IMR-90 (cell line): ENCODE measurements at regions not wholly inside any gene's neighbourhood (a gene's known extent, or its start where the extent isn't known, plus 50 kb on each side); places are given as distances from the start of the nearest gene placed in this dataset.

Experiments
- ATAC-seq: fragments of 200-7000 bp; cut with Tn5 transposase; 2 replicates; pipeline ENCODE4 v1.9.1; 2020; ENCODE audit warnings: low read depth, mild to moderate bottlenecking, moderate library complexity
- BruUV-seq: library from RNA; stranded (reverse); fragments of 400-500 nt; replicated peaks from 2 replicates; lab custom pipeline; 2021; lab: Mats Ljungman, UMichigan
- CTCF ChIA-PET: fragments of 300-600 bp; formaldehyde crosslinking; extraction: SDS; loops from one replicate; lab custom pipeline; 2021; ENCODE audit warnings: antibody characterized with exemption; lab: Yijun Ruan, JAX
- POLR2A ChIA-PET: fragments of 300-600 bp; sonication (Branson Sonifier 250); formaldehyde crosslinking; loops from one replicate; lab custom pipeline; 2022; ENCODE audit warnings: antibody characterized with exemption; ENCODE audit not compliant: unreplicated experiment; lab: Charles Lee
- DNase-seq: peaks from one replicate; pipeline ENCODE4 v3.0.0; 2013
- H2AFZ ChIP-seq: replicated peaks from 2 replicates; pipeline ENCODE3; 2013; ENCODE audit warnings: low read length, mild to moderate bottlenecking; ENCODE audit not compliant: poor library complexity
- H2AK5ac ChIP-seq: 2 replicates; pipeline ENCODE4 v1.6.1; 2013; ENCODE audit warnings: low read depth, low read length, inconsistent platforms
- H2AK9ac ChIP-seq: replicated peaks from 2 replicates; pipeline ENCODE3; 2013; ENCODE audit warnings: mild to moderate bottlenecking, low read depth, low read length, moderate library complexity; ENCODE audit not compliant: poor library complexity
- H2BK120ac ChIP-seq: 2 replicates; pipeline ENCODE4 v1.6.1; 2013; ENCODE audit warnings: low read depth, low read length, inconsistent platforms
- H2BK15ac ChIP-seq: 3 replicates; pipeline ENCODE4 v1.6.1; 2013; ENCODE audit warnings: low read depth, low read length, inconsistent platforms
- H2BK20ac ChIP-seq: 2 replicates; pipeline ENCODE4 v1.6.1; 2013; ENCODE audit warnings: low read depth, mild to moderate bottlenecking, inconsistent platforms, low read length, moderate library complexity
- H2BK5ac ChIP-seq: 2 replicates; pipeline ENCODE4 v1.6.1; 2013; ENCODE audit warnings: mild to moderate bottlenecking, low read depth, low read length, inconsistent platforms; ENCODE audit not compliant: poor library complexity, severe bottlenecking
- H3K14ac ChIP-seq: replicated peaks from 2 replicates; pipeline ENCODE4 v1.6.1; 2013; ENCODE audit warnings: low read depth, low read length, inconsistent platforms
- H3K18ac ChIP-seq: 2 replicates; pipeline ENCODE4 v1.6.1; 2013; ENCODE audit warnings: low read depth, low read length, control low read depth
- H3K23ac ChIP-seq: 2 replicates; pipeline ENCODE4 v1.6.1; 2013; ENCODE audit warnings: low read depth, low read length, inconsistent platforms
- H3K27ac ChIP-seq: 2 replicates; pipeline ENCODE4 v1.5.1; 2013; ENCODE audit warnings: mild to moderate bottlenecking, control low read depth, low read length; ENCODE audit not compliant: insufficient read depth
- H3K27me3 ChIP-seq: 2 replicates; pipeline ENCODE4 v1.6.1; 2013; ENCODE audit warnings: low read length; ENCODE audit not compliant: control insufficient read depth, insufficient read depth
- H3K36me3 ChIP-seq: 2 replicates; pipeline ENCODE4 v1.6.1; 2013; ENCODE audit warnings: low read length, mixed read lengths; ENCODE audit not compliant: control insufficient read depth, insufficient read depth
- H3K4ac ChIP-seq: 2 replicates; pipeline ENCODE4 v1.6.1; 2013; ENCODE audit warnings: low read depth, low read length, inconsistent platforms
- H3K4me1 ChIP-seq: 2 replicates; pipeline ENCODE4 v1.6.1; 2013; ENCODE audit warnings: low read length, mixed read lengths; ENCODE audit not compliant: control insufficient read depth, insufficient read depth
- H3K4me2 ChIP-seq: 2 replicates; pipeline ENCODE4 v1.6.1; 2013; ENCODE audit warnings: low read depth, mild to moderate bottlenecking, control low read depth, low read length, moderate library complexity
- H3K4me3 ChIP-seq: 2 replicates; pipeline ENCODE4 v1.5.1; 2013; ENCODE audit warnings: low read depth, mild to moderate bottlenecking, control low read depth, low read length, moderate library complexity; ENCODE audit not compliant: insufficient read depth
- H3K56ac ChIP-seq: 2 replicates; pipeline ENCODE4 v1.6.1; 2013; ENCODE audit warnings: low read length, inconsistent platforms; ENCODE audit not compliant: insufficient read depth; ENCODE audit errors: extremely low read depth
- H3K79me1 ChIP-seq, 2 experiments: 2 replicates each; pipeline ENCODE4 v1.6.1; 2013; ENCODE audit warnings: low read length in 2 of 2, inconsistent platforms in 1 of 2, low read depth in 1 of 2
- H3K9ac ChIP-seq: 2 replicates; pipeline ENCODE4 v1.6.1; 2013; ENCODE audit warnings: low read depth, low read length, control low read depth
- H3K9me1 ChIP-seq: 2 replicates; pipeline ENCODE4 v1.6.1; 2013; ENCODE audit warnings: low read length, inconsistent platforms; ENCODE audit not compliant: insufficient read depth
- H3K9me3 ChIP-seq: 2 replicates; pipeline ENCODE4 v1.6.1; 2013; ENCODE audit warnings: low read length; ENCODE audit not compliant: control insufficient read depth, insufficient read depth
- H4K20me1 ChIP-seq: 2 replicates; pipeline ENCODE4 v1.6.1; 2013; ENCODE audit warnings: low read length, inconsistent platforms; ENCODE audit not compliant: insufficient read depth
- H4K5ac ChIP-seq: 2 replicates; pipeline ENCODE4 v1.6.1; 2013; ENCODE audit warnings: mild to moderate bottlenecking, low read depth, low read length, control low read depth
- H4K8ac ChIP-seq, 2 experiments: 2 replicates each; pipeline ENCODE4 v1.6.1; 2013; ENCODE audit warnings: low read depth in 2 of 2, low read length in 2 of 2, control low read depth in 1 of 2, inconsistent platforms in 1 of 2
- H4K91ac ChIP-seq: 2 replicates; pipeline ENCODE4 v1.6.1; 2013; ENCODE audit warnings: low read depth, low read length, inconsistent platforms; ENCODE audit not compliant: insufficient read depth
- CEBPB ChIP-seq: IDR thresholded peaks from 2 replicates; pipeline ENCODE4 v1.6.1; 2012; ENCODE audit warnings: low read depth, low read length, improper control_type of control experiment
- MAFK ChIP-seq: IDR thresholded peaks from 2 replicates; pipeline ENCODE4 v1.6.1; 2012; ENCODE audit warnings: low read depth, low read length, improper control_type of control experiment
- MAZ ChIP-seq: IDR thresholded peaks from 2 replicates; pipeline ENCODE4 v1.6.1; 2012; ENCODE audit warnings: low read depth, mild to moderate bottlenecking, low read length, improper control_type of control experiment, moderate library complexity, borderline replicate concordance
- RAD21 ChIP-seq: IDR thresholded peaks from 2 replicates; pipeline ENCODE4 v1.6.1; 2012; ENCODE audit warnings: low read length, improper control_type of control experiment
- RCOR1 ChIP-seq: IDR thresholded peaks from 2 replicates; pipeline ENCODE4 v1.6.1; 2012; ENCODE audit warnings: mild to moderate bottlenecking, low read length, improper control_type of control experiment; ENCODE audit not compliant: insufficient replicate concordance
- RFX5 ChIP-seq: IDR thresholded peaks from 2 replicates; pipeline ENCODE4 v1.8.0; 2012; ENCODE audit warnings: low read depth, mild to moderate bottlenecking, low read length, moderate library complexity
- SMC3 ChIP-seq: fragments of 150-350 bp; IDR thresholded peaks from 2 replicates; pipeline ENCODE4 v1.6.1; 2016; ENCODE audit warnings: low read depth, mild to moderate bottlenecking, antibody characterized with exemption, low read length, moderate library complexity
- WGBS, 2 experiments: methylation state at CpG; one replicate each; pipeline versions ENCODE4 v1.1.5 to v1.1.7; 2013; ENCODE audit warnings: missing lambda C conversion rate in 2 of 2; ENCODE audit not compliant: insufficient read length in 1 of 2; ENCODE audit errors: extremely low coverage in 2 of 2; 5-methylcytosine and 5-hydroxymethylcytosine counted together
- dilution Hi-C: fragments of 300-500 bp; cut with HindIII; formaldehyde crosslinking; loops from one replicate; pipeline ENCODE4 v1.14.3; 2018; ENCODE audit warnings: low sequenced_read_pairs; ENCODE audit not compliant: unreplicated experiment
- in situ Hi-C: fragments of 300-500 bp; cut with MboI; formaldehyde crosslinking; loops from 3 replicates; pipeline ENCODE4 v1.14.3; 2019; ENCODE audit warnings: low sequenced_read_pairs, inconsistent platforms, mixed read lengths
- intact Hi-C: fragments of 100-400 bp; cut with micrococcal nuclease; formaldehyde crosslinking; loops from 2 replicates; pipeline ENCODE4 v1.10.0; 2022

DNA sequence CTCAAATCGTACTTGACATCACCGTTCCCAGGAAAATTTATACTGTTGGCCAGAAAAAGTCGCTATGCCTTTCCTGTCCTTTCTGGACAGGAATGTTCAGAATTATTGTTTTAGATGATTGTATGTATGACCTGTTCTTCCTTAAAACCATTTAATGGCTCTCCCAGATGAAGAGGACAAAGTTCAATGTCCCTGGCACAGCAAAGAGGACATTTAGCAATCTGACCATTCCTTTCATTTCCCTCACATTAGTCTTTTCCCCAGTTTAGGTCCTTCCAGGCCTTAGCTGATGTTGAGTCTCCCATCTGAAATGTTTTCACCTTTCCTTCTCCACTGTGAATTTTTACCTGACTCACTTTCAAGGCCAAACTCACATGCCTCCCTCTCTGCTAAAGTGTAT lies 938.9 kb downstream of the CDH11 start:
- intact Hi-C loops = no loop called here
- Histone ChIP-seq H2BK20ac (no peak overlapping the region), H3K4me1 (no peaks in the 10 kb centered on the region), H3K14ac (no peak overlapping the region), H3K4ac (no peak overlapping the region), H4K5ac (no peak overlapping the region), H3K4me2 (no peak overlapping the region), H3K23ac (no peak overlapping the region), H3K79me1 (no peaks in the 10 kb centered on the region), H2AFZ (no peak overlapping the region), H3K18ac (no peak overlapping the region), H2BK15ac (no peak overlapping the region), H3K36me3 (no peaks in the 10 kb centered on the region), H2AK9ac (no peak overlapping the region), H3K9ac (no peak overlapping the region), H2AK5ac (no peak overlapping the region), H4K8ac (no peak overlapping the region), H3K27ac (no peak overlapping the region), H2BK120ac (no peak overlapping the region), H4K20me1 (no peaks in the 10 kb centered on the region), H3K9me3 (peaks cover 2% of the 10 kb centered on the region), H3K9me1 (no peaks in the 10 kb centered on the region), H3K27me3 (no peaks in the 10 kb centered on the region), H4K91ac (no peak overlapping the region), H2BK5ac (no peak overlapping the region), H3K4me3 (no peak overlapping the region), H3K56ac (no peak overlapping the region)
- ChIA-PET CTCF (interaction anchor here (1.3 kb wide), 1 partner anchor 96 kb away, joined by 3 read pairs; no protein-coding TSS in a partner anchor), POLR2A (no interaction called here)
- DNase-seq (no peak), ATAC-seq (no peak)
- TF ChIP-seq RFX5 (no peak), CEBPB (no peak), MAFK (no peak), MAZ (no peak), SMC3 (no peak), RAD21 (no peak), RCOR1 (no peak)
- WGBS, 2 experiments = no CpG with 5 or more reads among the region's 3 CpGs
- dilution Hi-C loops = no loop called here
- BruUV-seq = no TSS peak
- in situ Hi-C loops = no loop called here
